RWPE2 (cell line): ENCODE measurements at regions not wholly inside any gene's neighbourhood (a gene's known extent, or its start where the extent isn't known, plus 50 kb on each side); places are given as distances from the start of the nearest gene placed in this dataset.

Experiments used
- ATAC-seq: fragments of 200-7000 bp; cut with Tn5 transposase; 3 replicates; pipeline ENCODE4 v1.9.1; 2021; ENCODE audit warnings: low read depth
- DNase-seq: peaks from one replicate; pipeline ENCODE4 v3.0.0-alpha.2; 2020; ENCODE audit warnings: low spot score
- H3K27ac ChIP-seq: fragments of 450-650 bp; 2 replicates; pipeline ENCODE4 v1.5.1; 2017; ENCODE audit warnings: mild to moderate bottlenecking; ENCODE audit not compliant: poor library complexity, severe bottlenecking
- H3K27me3 ChIP-seq: fragments of 250-450 bp; sonication (Bioruptor Pico); 2 replicates; pipeline ENCODE4 v1.5.1; 2021; ENCODE audit warnings: mild to moderate bottlenecking, moderate library complexity; ENCODE audit not compliant: insufficient read depth, poor library complexity, severe bottlenecking
- H3K36me3 ChIP-seq: fragments of 250-450 bp; sonication (Bioruptor Pico); 2 replicates; pipeline ENCODE4 v1.5.1; 2020; ENCODE audit warnings: low read depth, mild to moderate bottlenecking, moderate library complexity
- H3K4me1 ChIP-seq: fragments of 250-450 bp; sonication (Bioruptor Pico); 2 replicates; pipeline ENCODE4 v1.5.1; 2021; ENCODE audit warnings: mild to moderate bottlenecking, moderate library complexity; ENCODE audit not compliant: insufficient read depth, poor library complexity, severe bottlenecking
- H3K4me3 ChIP-seq: fragments of 250-450 bp; sonication (Bioruptor Pico); 2 replicates; pipeline ENCODE4 v1.5.1; 2021; ENCODE audit warnings: mild to moderate bottlenecking, moderate library complexity; ENCODE audit not compliant: severe bottlenecking
- H3K9me3 ChIP-seq: fragments of 250-450 bp; sonication (Bioruptor Pico); 2 replicates; pipeline ENCODE4 v1.5.1; 2021; ENCODE audit warnings: mild to moderate bottlenecking, moderate library complexity; ENCODE audit not compliant: severe bottlenecking
- TF ChIP-seq, protein P1 (sequence below): fragments of 450-650 bp; IDR thresholded peaks from one replicate; pipeline ENCODE4 v1.5.1; 2017; ENCODE audit warnings: mild to moderate bottlenecking, moderate library complexity; ENCODE audit not compliant: poor library complexity, severe bottlenecking

DNA sequence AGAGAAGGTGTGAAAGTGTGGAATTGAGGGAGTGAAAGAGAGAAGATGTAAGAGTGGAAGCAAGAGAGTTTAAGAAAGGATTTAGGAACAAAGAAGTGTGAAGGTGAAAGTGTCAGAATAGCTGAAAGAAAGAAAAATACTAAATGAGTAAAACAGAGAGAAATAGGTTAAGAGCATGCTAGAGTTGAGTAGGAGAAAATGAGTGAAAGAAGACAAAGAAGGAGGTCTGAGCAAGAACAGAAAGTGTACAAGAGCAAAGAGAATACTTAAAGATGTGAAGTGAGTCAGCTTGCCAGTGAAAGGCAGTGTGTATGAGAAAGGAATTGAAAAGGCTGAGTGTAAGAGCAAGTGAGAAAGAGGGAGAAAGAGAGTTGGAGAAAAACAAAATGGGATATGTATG is 348.8 kb upstream of the BCHE start:
- TF ChIP-seq, protein P1, sequence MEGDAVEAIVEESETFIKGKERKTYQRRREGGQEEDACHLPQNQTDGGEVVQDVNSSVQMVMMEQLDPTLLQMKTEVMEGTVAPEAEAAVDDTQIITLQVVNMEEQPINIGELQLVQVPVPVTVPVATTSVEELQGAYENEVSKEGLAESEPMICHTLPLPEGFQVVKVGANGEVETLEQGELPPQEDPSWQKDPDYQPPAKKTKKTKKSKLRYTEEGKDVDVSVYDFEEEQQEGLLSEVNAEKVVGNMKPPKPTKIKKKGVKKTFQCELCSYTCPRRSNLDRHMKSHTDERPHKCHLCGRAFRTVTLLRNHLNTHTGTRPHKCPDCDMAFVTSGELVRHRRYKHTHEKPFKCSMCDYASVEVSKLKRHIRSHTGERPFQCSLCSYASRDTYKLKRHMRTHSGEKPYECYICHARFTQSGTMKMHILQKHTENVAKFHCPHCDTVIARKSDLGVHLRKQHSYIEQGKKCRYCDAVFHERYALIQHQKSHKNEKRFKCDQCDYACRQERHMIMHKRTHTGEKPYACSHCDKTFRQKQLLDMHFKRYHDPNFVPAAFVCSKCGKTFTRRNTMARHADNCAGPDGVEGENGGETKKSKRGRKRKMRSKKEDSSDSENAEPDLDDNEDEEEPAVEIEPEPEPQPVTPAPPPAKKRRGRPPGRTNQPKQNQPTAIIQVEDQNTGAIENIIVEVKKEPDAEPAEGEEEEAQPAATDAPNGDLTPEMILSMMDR, result no peak
- ATAC-seq (no peak), DNase-seq (no peak)
- H3K4me1 ChIP-seq, result peaks cover 2% of the 10 kb centered on the region
- H3K36me3 ChIP-seq, result no peaks in the 10 kb centered on the region
- H3K27ac ChIP-seq, result no peak overlapping the region
- H3K27me3 ChIP-seq, result no peaks in the 10 kb centered on the region
- no peak overlapping the region for H3K4me3 ChIP-seq
- H3K9me3 ChIP-seq, result no peaks in the 10 kb centered on the region

DNA sequence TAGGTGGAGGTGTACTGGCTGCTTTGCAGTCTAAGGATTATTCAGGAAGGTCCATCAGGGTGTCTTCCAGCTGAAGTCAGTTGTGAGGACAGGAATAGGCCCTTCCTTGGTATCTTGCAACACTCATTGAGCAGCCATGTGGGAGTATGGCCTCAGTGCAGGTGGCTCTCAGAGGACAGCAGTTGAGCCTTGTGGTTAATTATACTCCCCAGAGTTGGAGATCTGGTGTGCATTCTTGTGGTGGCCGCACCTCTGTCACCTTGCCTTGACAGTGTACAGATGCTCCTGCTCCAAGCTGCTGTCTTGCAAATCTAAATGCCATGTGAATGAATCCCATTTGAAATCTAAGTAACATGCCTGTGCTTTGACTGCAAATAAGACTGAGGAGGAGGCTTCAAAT is 339.9 kb upstream of the BCHE start:
- no peak overlapping the region for H3K4me3 ChIP-seq
- ATAC-seq (no peak), DNase-seq (no peak)
- H3K27me3 ChIP-seq, result no peaks in the 10 kb centered on the region
- TF ChIP-seq, protein P1, result no peak
- H3K36me3 ChIP-seq, result no peaks in the 10 kb centered on the region
- H3K9me3 ChIP-seq, result no peaks in the 10 kb centered on the region
- no peak overlapping the region for H3K27ac ChIP-seq
- H3K4me1 ChIP-seq, result no peaks in the 10 kb centered on the region

DNA sequence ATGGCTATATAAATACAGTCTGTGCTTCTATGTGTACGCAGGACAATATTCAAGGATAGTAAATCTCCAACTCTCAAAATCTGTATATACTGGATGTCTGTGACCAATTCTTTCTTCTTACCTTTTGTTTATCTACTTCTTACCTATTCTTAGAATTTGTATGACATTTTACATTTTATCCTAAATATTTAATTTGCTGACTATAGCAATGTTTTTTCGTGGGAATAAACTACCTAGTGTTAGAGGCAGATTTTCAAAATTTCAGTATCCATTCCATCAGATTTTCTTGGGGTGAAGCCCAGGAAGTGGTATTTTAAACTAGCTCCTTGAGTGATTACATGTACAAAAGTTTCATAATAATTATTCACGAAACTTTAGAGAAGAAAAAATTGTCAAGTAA is 334.5 kb upstream of the BCHE start:
- no peaks in the 10 kb centered on the region for H3K4me1 ChIP-seq
- H3K9me3 ChIP-seq, result no peaks in the 10 kb centered on the region
- H3K4me3 ChIP-seq, result no peak overlapping the region
- DNase-seq (no peak), ATAC-seq (no peak)
- TF ChIP-seq, protein P1, result no peak
- no peak overlapping the region for H3K27ac ChIP-seq
- H3K36me3 ChIP-seq, result no peaks in the 10 kb centered on the region
- no peaks in the 10 kb centered on the region for H3K27me3 ChIP-seq

DNA sequence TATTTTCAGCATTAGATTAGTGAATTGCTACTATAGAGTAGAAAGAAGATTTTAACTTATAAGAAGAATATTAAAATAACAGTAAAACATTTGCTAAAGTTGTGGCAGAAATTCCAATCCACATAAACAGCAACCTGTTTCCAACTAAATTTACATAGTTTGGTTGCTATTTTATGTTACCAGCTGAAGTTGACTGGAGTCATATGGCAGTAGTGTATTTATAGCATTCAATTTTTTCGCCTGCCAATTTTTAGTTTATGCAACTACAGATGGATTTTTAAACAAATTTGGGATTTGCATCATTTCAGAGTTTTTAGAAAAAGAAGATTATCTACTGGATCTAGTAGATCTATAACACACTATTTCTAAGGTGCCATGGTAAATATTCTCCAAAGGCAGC is 332.5 kb upstream of the BCHE start:
- ATAC-seq (no peak), DNase-seq (no peak)
- Histone ChIP-seq H3K36me3 (no peaks in the 10 kb centered on the region), H3K4me1 (no peaks in the 10 kb centered on the region), H3K4me3 (no peak overlapping the region), H3K27ac (no peak overlapping the region), H3K27me3 (no peaks in the 10 kb centered on the region), H3K9me3 (no peaks in the 10 kb centered on the region)
- TF ChIP-seq, protein P1, result no peak

DNA sequence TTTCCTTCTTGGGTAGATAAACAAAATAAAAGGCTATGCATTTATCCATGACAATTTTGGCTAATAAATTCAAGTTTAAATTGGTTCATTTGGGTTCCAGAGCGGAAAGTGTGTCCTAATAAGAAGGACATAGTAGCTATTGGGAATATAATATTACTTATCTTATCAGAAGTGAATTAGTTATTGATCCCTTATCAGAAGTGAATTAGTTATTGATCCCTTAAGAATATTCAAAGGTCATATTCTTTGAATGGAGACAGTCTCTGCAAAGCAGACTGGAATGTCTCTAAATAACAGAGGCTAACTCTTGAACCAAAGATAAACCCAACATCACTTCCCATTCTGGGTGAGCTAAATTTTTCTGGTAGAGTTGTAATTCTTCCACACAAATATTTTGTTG is 290.7 kb upstream of the BCHE start:
- no peak for DNase-seq
- Histone ChIP-seq H3K9me3 (no peaks in the 10 kb centered on the region), H3K27ac (no peak overlapping the region), H3K4me3 (no peak overlapping the region), H3K4me1 (peaks cover 23% of the 10 kb centered on the region), H3K36me3 (no peaks in the 10 kb centered on the region), H3K27me3 (no peaks in the 10 kb centered on the region)
- TF ChIP-seq, protein P1, result no peak
- ATAC-seq, result no peak
